DOHH2 (cell line): ENCODE measurements at regions not wholly inside any gene's neighbourhood (a gene's known extent, or its start where the extent isn't known, plus 50 kb on each side); places are given as distances from the start of the nearest gene placed in this dataset.

Source experiments
- CTCF ChIP-seq: fragments of 200-600 bp; sonication (generic); IDR thresholded peaks from one replicate; pipeline ENCODE4 v1.5.1; 2014; ENCODE audit warnings: antibody characterized with exemption, mild to moderate bottlenecking, low read depth, low read length; ENCODE audit not compliant: poor library complexity, severe bottlenecking
- EZH2phosphoT487 ChIP-seq: fragments of 200-600 bp; sonication (generic); IDR thresholded peaks from 2 replicates; pipeline ENCODE4 v1.6.1; 2017; ENCODE audit warnings: borderline replicate concordance, mild to moderate bottlenecking, antibody characterized with exemption, low read length, moderate library complexity, mixed read lengths

DNA sequence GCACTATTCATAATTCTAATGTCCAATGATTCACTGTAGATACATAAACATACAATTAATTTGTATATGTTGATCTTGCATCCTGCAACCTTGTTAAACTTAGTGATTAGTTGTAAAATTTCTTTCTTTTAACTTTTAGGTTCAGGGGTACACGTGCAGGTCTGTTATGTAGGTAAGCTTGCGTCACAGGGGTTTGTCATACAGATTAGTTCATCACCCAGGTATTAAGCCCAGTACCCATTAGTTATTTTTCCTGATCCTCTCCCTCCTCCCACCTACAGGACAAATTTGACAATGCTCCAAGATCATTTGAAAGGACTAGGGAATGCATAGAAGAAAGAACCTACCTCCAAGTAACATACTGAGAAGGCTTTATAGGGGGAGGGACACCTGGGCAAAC is 290.1 kb downstream of the SRBD1 start:
- TF ChIP-seq CTCF (no peak), EZH2phosphoT487 (no peak)
